ENCODE measurements at regions not wholly inside any gene's neighbourhood (a gene's known extent, or its start where the extent isn't known, plus 50 kb on each side); places are given as distances from the start of the nearest gene placed in this dataset.

GRCh38 chr2:146678516-146678915, 1166.3 kb upstream of the ACVR2A start:
- H3K4me3 ChIP-seq (ENCODE audit: low read depth, low read length), result no peak overlapping the region
- DNase-seq (ENCODE audit: low read depth), result no peak
- no peak for TF ChIP-seq CTCF (IDR thresholded peaks at IDR 0.05; ENCODE audit: low read depth, low read length, missing control alignments)

- H3K4me3 ChIP-seq (ENCODE audit: low read depth, low read length), result no peak overlapping the region
- TF ChIP-seq CTCF (IDR thresholded peaks at IDR 0.05; ENCODE audit: low read depth, low read length, missing control alignments), result no peak
Observed at GRCh38 chr2:146677280-146677679, 1167.5 kb upstream of the ACVR2A start.

GRCh38 chr2:146669735-146670134, 1175.1 kb upstream of the ACVR2A start:
- TF ChIP-seq CTCF (IDR thresholded peaks at IDR 0.05; ENCODE audit: low read depth, low read length, missing control alignments), result no peak
- no peak overlapping the region for H3K4me3 ChIP-seq (ENCODE audit: low read depth, low read length)
- DNase-seq (ENCODE audit: low read depth), result no peak

More at GRCh38 chr2:146677280-146677679, 1167.5 kb upstream of the ACVR2A start:
- no peak for DNase-seq (ENCODE audit: low read depth)

GRCh38 chr2:146666340-146666739, 1178.5 kb upstream of the ACVR2A start:
- DNase-seq (ENCODE audit: low read depth), result no peak
- no peak overlapping the region for H3K4me3 ChIP-seq (ENCODE audit: low read depth, low read length)
- TF ChIP-seq CTCF (IDR thresholded peaks at IDR 0.05; ENCODE audit: low read depth, low read length, missing control alignments), result no peak

GRCh38 chr2:146665800-146666199, 1179.0 kb upstream of the ACVR2A start:
- no peak for DNase-seq (ENCODE audit: low read depth)
- H3K4me3 ChIP-seq (ENCODE audit: low read depth, low read length), result no peak overlapping the region
- TF ChIP-seq CTCF (IDR thresholded peaks at IDR 0.05; ENCODE audit: low read depth, low read length, missing control alignments), result no peak

GRCh38 chr2:146661473-146662096, 1183.2 kb upstream of the ACVR2A start:
- no peak for DNase-seq (ENCODE audit: low read depth)
- no peak overlapping the region for H3K4me3 ChIP-seq (ENCODE audit: low read depth, low read length)
- TF ChIP-seq CTCF (IDR thresholded peaks at IDR 0.05; ENCODE audit: low read depth, low read length, missing control alignments), result peak; percentile 35

- no peak for TF ChIP-seq CTCF (IDR thresholded peaks at IDR 0.05; ENCODE audit: low read depth, low read length, missing control alignments)
- no peak for DNase-seq (ENCODE audit: low read depth)
- H3K4me3 ChIP-seq (ENCODE audit: low read depth, low read length), result no peak overlapping the region
Observed at GRCh38 chr2:146659976-146660375, 1184.9 kb upstream of the ACVR2A start.

Data from GM12864 (cell line).